Heart left ventricle (tissue), 16 donors: ENCODE measurements at regions not wholly inside any gene's neighbourhood (a gene's known extent, or its start where the extent isn't known, plus 50 kb on each side); places are given as distances from the start of the nearest gene placed in this dataset.

Experiments
- ATAC-seq, 4 donors: fragments of 200-7000 bp; cut with Tn5 transposase; one replicate each; pipeline ENCODE4 v1.9.1; 2020 to 2022; ENCODE audit warnings: moderate library complexity in 4 of 4, mild to moderate bottlenecking in 3 of 4, moderate number of reproducible peaks in 1 of 4
- DNase-seq, 5 donors: peaks; one replicate each; pipeline ENCODE4 v3.0.0-alpha.2; 2020
- H3K27ac ChIP-seq, 12 donors: fragments of 200-600 bp; sonication (generic) in 4 of 12; one replicate each; pipeline versions ENCODE4 v1.5.0 to v1.8.0; 2016 to 2022; ENCODE audit warnings: mild to moderate bottlenecking in 2 of 12
- H3K27me3 ChIP-seq, 9 donors: fragments of 200-600 bp; sonication (generic) in 2 of 9; one replicate each; pipeline versions ENCODE4 v1.5.1 to v1.8.0; 2016 to 2022; ENCODE audit warnings: mild to moderate bottlenecking in 3 of 9
- H3K36me3 ChIP-seq, 9 donors: fragments of 200-600 bp; sonication (generic) in 2 of 9; one replicate each; pipeline versions ENCODE4 v1.5.0 to v1.8.0; 2018 to 2022; ENCODE audit warnings: mild to moderate bottlenecking in 2 of 9
- H3K4me1 ChIP-seq, 12 donors: fragments of 200-600 bp; sonication (generic) in 4 of 12; one replicate each; pipeline versions ENCODE4 v1.5.0 to v1.8.0; 2016 to 2022; ENCODE audit warnings: mild to moderate bottlenecking in 3 of 12
- H3K4me3 ChIP-seq, 12 donors: fragments of 200-600 bp; sonication (generic) in 4 of 12; one replicate each; pipeline versions ENCODE4 v1.5.0 to v1.8.0; 2017 to 2022; ENCODE audit warnings: mild to moderate bottlenecking in 9 of 12, moderate library complexity in 4 of 12
- H3K9me3 ChIP-seq, 12 donors: fragments of 200-600 bp; sonication (generic) in 4 of 12; one replicate each; pipeline versions ENCODE4 v1.5.0 to v1.8.0; 2016 to 2022; ENCODE audit warnings: mild to moderate bottlenecking in 1 of 12
- POLR2A ChIP-seq, 2 donors: fragments of 450-650 bp; IDR thresholded peaks; one replicate each; pipeline ENCODE4 v1.6.1; 2017; ENCODE audit warnings: antibody characterized with exemption in 2 of 2, mild to moderate bottlenecking in 2 of 2, moderate library complexity in 2 of 2
- WGBS, 4 donors: extraction: QIAGEN DNeasy Blood & Tissue Kit in 2 of 4; methylation state at CpG; one replicate each; pipeline versions ENCODE4 v1.1.5 to v1.1.7; 2013 to 2018; 5-methylcytosine and 5-hydroxymethylcytosine counted together
- intact Hi-C, 10 donors: fragments of 100-400 bp; cut with DNase I; formaldehyde crosslinking; loops; one replicate each; pipeline versions ENCODE4 v1.11.1 to v1.14.2; 2022
- TF ChIP-seq, protein P1 (sequence below), 12 donors: fragments of 200-600 bp; sonication (generic) in 4 of 12; IDR thresholded peaks; one replicate each; pipeline versions ENCODE4 v1.5.0 to v1.8.0; 2018 to 2022; ENCODE audit warnings: antibody characterized with exemption in 12 of 12, mild to moderate bottlenecking in 5 of 12
- donor health status: ischemic (EF 13 %, LVEDD 7.1; RV severe dilation, severe dysfunction).
- donor health status: healthy with polysubstance abuse.
- donor health status: DM: no; HTN: yes; CAD: no.
- donor health status: DM: no; HTN: no; CAD: no.
- donor health status: ischemic (EF 25% LVEDD 6.9; RV normal size, moderate dysfunction).
- donor health status: ischemic (EF 25% LVEDD 5.7; RV mildly dilated, moderate dysfunction).
- donor health status: healthy.
- donor health status: DM: yes; HTN: yes; CAD: no.
- donor health status: ischemic (EF 35%, LVEDD 5.7; RV mildly dilated, moderate dysfunction).
- donor health status: nonischemic (EF 11% LVEDD 7.7; RV severe dilation, severe dysfunction).
- donor health status: DM: yes; HTN: yes; CAD: no.
- donor health status: PGD.
- donor health status: ischemic (EF 29% LVEDD 5.4; RV normal size, mild dysfunction).
- donor health status: nonischemic (EF 23%, LVEDD 6.1; RV moderate dilation, normal function).

DNA sequence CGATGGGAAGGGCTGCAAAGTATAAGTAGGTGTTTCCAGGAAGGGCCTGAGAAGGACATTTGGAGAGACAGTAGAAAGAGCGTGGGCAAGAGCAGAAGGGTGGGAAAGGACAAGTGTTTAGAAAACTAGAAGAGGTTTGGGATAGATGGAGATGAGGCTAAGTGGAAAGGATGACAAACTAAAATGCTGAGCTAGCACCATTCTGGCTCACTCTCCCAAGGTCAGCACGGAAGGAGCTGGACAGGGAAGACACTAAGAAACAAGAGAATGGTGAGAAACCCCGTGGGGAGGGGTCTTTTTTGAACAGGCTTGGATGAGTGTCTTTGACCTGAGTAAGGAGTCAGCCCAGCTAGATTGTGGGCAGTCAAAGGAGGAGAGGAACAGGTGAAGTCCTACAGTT, 286.0 kb downstream of the CDK5RAP2 start:
- ATAC-seq, result no peak
- 63 to 67% (median 66%) methylated on average over 4 of the region's 4 CpGs for WGBS, 4 donors

DNA sequence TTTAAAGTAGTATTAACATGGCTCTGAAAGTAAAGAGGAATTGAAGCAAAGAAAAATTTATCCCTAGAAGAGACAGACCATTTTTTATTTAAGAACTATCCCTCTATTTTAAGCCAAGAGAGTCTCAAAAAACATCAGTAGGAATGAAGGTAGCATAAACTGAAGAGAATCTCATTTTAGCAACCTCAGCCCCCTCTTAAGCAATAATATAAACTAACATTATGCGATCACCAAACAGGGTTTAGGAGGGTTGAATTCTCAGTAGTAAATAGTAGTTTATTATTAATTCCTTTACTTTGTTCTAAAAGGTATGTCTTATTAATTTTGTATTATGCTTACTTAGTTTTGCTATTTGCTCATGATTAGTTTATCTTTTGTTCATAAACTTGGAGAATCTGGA, 287.4 kb downstream of the CDK5RAP2 start:
- Histone ChIP-seq H3K27me3 (no peaks in the 10 kb centered on the region), H3K27ac (no peak overlapping the region), H3K4me1 (no peaks in the 10 kb centered on the region), H3K36me3 (no peaks in the 10 kb centered on the region), H3K9me3 (no peaks in the 10 kb centered on the region), H3K4me3 (no peak overlapping the region)
- intact Hi-C loops, result no loop called here
- no peak for TF ChIP-seq POLR2A (IDR thresholded peaks at IDR 0.05)
- DNase-seq, result no peak
- ATAC-seq, result no peak
- WGBS, 4 donors, result 0 to 59% (median 0%) methylated on average over 1 of the region's 1 CpG

More for the DNA sequence above, 286.0 kb downstream of the CDK5RAP2 start:
- intact Hi-C loops, result no loop called here
- no peaks in the 10 kb centered on the region for H3K4me1 ChIP-seq
- DNase-seq, result no peak
- no peaks in the 10 kb centered on the region for H3K9me3 ChIP-seq
- no peak overlapping the region for H3K4me3 ChIP-seq
- H3K27me3 ChIP-seq, result no peaks in the 10 kb centered on the region
- no peak overlapping the region for H3K27ac ChIP-seq
- no peaks in the 10 kb centered on the region for H3K36me3 ChIP-seq
- TF ChIP-seq POLR2A (IDR thresholded peaks at IDR 0.05), result no peak
- TF ChIP-seq, protein P1, sequence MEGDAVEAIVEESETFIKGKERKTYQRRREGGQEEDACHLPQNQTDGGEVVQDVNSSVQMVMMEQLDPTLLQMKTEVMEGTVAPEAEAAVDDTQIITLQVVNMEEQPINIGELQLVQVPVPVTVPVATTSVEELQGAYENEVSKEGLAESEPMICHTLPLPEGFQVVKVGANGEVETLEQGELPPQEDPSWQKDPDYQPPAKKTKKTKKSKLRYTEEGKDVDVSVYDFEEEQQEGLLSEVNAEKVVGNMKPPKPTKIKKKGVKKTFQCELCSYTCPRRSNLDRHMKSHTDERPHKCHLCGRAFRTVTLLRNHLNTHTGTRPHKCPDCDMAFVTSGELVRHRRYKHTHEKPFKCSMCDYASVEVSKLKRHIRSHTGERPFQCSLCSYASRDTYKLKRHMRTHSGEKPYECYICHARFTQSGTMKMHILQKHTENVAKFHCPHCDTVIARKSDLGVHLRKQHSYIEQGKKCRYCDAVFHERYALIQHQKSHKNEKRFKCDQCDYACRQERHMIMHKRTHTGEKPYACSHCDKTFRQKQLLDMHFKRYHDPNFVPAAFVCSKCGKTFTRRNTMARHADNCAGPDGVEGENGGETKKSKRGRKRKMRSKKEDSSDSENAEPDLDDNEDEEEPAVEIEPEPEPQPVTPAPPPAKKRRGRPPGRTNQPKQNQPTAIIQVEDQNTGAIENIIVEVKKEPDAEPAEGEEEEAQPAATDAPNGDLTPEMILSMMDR (IDR thresholded peaks at IDR 0.05), result no peak

DNA sequence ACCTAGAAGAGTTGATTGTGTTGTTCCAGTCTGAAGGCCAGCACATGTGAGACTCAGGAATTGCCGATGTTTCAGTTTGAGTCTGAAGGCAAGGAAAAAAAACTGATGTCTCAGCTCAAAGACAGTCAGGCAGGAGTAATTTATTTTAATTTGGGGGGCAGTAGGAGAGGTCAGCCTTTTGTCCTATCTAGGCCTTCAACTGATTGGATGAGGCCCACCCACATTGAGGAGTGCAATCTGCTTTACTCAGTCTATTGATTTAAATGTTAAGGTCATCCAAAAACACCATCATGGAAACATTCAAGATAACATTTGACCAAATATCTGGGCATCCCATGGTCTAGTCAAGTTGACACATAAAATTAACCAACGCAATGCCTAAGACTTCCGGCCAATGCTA, 288.9 kb downstream of the CDK5RAP2 start:
- intact Hi-C loops, result no loop called here
- Histone ChIP-seq H3K4me1 (no peaks in the 10 kb centered on the region), H3K27me3 (no peaks in the 10 kb centered on the region), H3K36me3 (no peaks in the 10 kb centered on the region), H3K27ac (no peak overlapping the region), H3K4me3 (no peak overlapping the region), H3K9me3 (no peaks in the 10 kb centered on the region)
- no peak for DNase-seq
- no peak for TF ChIP-seq POLR2A (IDR thresholded peaks at IDR 0.05)
- TF ChIP-seq, protein P1 (IDR thresholded peaks at IDR 0.05), result no peak
- ATAC-seq, result no peak
- WGBS, 4 donors, result 94 to 95% (median 95%) methylated on average over 3 of the region's 3 CpGs

DNA sequence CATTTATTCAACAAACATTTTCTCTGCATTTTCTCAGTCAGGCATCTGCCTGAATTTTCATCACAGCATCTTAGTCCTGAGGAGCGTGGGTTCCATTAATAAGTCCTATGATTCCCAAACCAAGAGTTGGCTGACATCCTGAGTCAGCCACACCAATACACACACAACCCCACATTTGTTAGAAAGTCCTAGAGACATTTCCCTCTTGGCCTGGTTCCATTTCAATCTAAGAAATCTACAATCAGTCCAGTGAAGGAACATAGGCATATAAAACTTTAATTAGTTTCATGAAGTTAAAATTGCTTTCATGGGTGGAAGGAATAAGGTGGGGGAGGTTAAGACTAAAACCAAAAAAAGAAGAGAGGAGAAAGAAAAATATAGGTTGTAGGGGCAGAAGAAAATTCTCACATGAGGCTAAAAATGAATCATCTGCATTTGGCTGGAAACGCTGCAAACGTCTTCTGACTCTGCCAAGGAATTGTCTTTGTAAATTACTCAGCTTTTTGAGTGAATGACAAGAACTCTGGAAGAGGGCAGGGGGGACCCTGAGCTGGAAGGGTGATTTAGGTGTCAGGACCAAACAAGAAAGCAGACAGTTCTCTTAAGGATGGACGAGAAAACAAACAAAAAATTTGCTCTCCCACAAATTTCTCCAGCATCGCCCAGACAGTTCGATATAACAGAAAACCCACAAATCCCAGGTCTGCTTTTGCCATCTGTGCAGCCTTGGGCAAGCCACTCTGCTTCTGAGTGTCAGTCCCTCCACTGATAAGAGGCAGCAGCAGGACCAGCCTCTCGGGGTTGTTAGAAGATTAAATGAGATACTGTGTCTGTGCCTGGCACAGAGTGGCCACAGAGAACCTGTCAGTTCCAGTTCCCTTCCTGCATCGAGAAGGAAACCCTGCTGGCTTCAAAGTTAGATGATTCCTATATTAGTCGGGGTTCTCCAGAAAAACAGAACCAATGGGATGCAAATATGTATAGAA, 289.7 kb downstream of the CDK5RAP2 start:
- Histone ChIP-seq H3K36me3 (no peaks in the 10 kb centered on the region), H3K4me1 (no peaks in the 10 kb centered on the region), H3K27me3 (no peaks in the 10 kb centered on the region), H3K4me3 (no peak overlapping the region), H3K9me3 (no peaks in the 10 kb centered on the region), H3K27ac (no peak overlapping the region)
- WGBS, 4 donors, result 63 to 70% (median 65%) methylated on average over 9 of the region's 9 CpGs
- TF ChIP-seq POLR2A (IDR thresholded peaks at IDR 0.05), result no peak
- TF ChIP-seq, protein P1 (IDR thresholded peaks at IDR 0.05), result no peak
- no peak for ATAC-seq
- no peak for DNase-seq
- intact Hi-C loops, result no loop called here
